ENCODE measurements at regions not wholly inside any gene's neighbourhood (a gene's known extent, or its start where the extent isn't known, plus 50 kb on each side); places are given as distances from the start of the nearest gene placed in this dataset.

DNA sequence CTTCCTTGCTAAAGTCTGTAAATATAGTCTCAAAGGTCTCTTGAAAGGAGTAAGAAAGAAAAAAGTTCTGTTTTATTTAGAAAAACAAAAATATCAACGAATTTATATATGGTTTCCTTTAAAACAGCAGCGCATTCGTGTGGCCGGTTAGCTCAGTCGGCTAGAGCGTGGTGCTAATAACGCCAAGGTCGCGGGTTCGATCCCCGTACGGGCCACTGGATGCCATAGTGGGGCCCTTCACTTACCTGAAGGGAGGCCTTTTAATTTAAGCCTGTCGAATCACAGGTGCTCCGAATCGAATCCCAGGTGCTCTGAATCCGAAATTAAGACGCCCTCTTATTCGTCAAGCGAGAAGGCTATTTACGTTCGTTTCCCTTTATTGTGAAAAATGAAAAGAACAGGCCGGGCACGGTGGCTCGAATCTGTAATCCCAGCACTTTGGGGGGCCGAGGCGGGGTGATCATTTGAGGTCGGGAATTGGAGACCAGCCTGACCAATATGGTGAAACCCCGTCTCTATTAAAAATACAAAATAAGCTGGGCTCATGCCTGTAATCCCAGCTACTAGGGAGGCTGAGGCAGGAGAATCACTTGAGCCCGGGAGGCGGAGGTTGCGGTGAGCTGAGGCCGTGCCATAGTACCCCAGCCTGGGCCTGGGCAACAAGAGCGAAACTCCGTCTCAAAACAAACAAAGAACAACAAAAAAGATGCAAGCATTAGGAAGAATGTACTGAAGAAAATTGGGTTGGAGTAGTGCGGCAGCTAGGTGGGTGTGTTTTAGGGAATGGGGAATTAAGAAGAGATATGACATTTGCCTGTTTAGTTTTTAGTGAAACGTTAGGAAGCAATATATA lies 195.8 kb upstream of the ZNF184 start (continued):
- TF ChIP-seq ZNF280B (CRISPR knock-in tag; IDR thresholded peaks at IDR 0.05; ENCODE audit: borderline replicate concordance) (no peak), BRD4 (CRISPR knock-in tag; IDR thresholded peaks at IDR 0.05) (no peak), SPEN (CRISPR knock-in tag; IDR thresholded peaks at IDR 0.05; ENCODE audit: low read depth) (no peak), ZSCAN31 (CRISPR knock-in tag; IDR thresholded peaks at IDR 0.05; ENCODE audit: low read depth) (no peak), ZNF275 (CRISPR knock-in tag; IDR thresholded peaks at IDR 0.05; ENCODE audit: borderline replicate concordance) (0 out of 2 replicates have a peak, but pooled peaks have one; percentile 64), EED (CRISPR knock-in tag; IDR thresholded peaks at IDR 0.05) (no peak), AFF4 (CRISPR knock-in tag; IDR thresholded peaks at IDR 0.05) (no peak), TMF1 (CRISPR knock-in tag; IDR thresholded peaks at IDR 0.05; ENCODE audit: low read depth) (no peak), ZMYM3 (CRISPR knock-in tag; IDR thresholded peaks at IDR 0.05) (peak; percentile 67; the same call in 1 of the 2 replicates), TOPORS (CRISPR knock-in tag; IDR thresholded peaks at IDR 0.05) (0 out of 2 replicates have a peak, but pooled peaks have one; percentile 49), NFE2 (CRISPR knock-in tag; IDR thresholded peaks at IDR 0.05) (no peak), ZNF558 (CRISPR knock-in tag; IDR thresholded peaks at IDR 0.05; ENCODE audit: borderline replicate concordance) (no peak), ZNF225 (CRISPR knock-in tag; IDR thresholded peaks at IDR 0.05) (no peak), ZNF24 (IDR thresholded peaks at IDR 0.05) (peak; percentile 94), ZNF143 (CRISPR knock-in tag; IDR thresholded peaks at IDR 0.05) (no peak), DRAP1 (CRISPR knock-in tag; IDR thresholded peaks at IDR 0.05) (peak; percentile 94), ZNF484 (CRISPR knock-in tag; IDR thresholded peaks at IDR 0.05; ENCODE audit: borderline replicate concordance, low read depth) (no peak)
- TF ChIP-seq, protein P1, sequence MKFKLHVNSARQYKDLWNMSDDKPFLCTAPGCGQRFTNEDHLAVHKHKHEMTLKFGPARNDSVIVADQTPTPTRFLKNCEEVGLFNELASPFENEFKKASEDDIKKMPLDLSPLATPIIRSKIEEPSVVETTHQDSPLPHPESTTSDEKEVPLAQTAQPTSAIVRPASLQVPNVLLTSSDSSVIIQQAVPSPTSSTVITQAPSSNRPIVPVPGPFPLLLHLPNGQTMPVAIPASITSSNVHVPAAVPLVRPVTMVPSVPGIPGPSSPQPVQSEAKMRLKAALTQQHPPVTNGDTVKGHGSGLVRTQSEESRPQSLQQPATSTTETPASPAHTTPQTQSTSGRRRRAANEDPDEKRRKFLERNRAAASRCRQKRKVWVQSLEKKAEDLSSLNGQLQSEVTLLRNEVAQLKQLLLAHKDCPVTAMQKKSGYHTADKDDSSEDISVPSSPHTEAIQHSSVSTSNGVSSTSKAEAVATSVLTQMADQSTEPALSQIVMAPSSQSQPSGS (CRISPR knock-in tag; IDR thresholded peaks at IDR 0.05), result peak; percentile 55; the same call in 1 of the 2 replicates
- TF ChIP-seq, protein P2, sequence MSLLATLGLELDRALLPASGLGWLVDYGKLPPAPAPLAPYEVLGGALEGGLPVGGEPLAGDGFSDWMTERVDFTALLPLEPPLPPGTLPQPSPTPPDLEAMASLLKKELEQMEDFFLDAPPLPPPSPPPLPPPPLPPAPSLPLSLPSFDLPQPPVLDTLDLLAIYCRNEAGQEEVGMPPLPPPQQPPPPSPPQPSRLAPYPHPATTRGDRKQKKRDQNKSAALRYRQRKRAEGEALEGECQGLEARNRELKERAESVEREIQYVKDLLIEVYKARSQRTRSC (CRISPR knock-in tag; IDR thresholded peaks at IDR 0.05; ENCODE audit: low read depth), result no peak

Data from HepG2 (cell line).